GM18867 (cell line): ENCODE measurements at regions not wholly inside any gene's neighbourhood (a gene's known extent, or its start where the extent isn't known, plus 50 kb on each side); places are given as distances from the start of the nearest gene placed in this dataset.

ENCODE experiments used
- ATAC-seq: cut with Tn5 transposase; IDR thresholded peaks from one replicate; pipeline ENCODE4 v1.9.1; 2021; ENCODE audit warnings: mild to moderate bottlenecking, moderate library complexity; ENCODE audit not compliant: unreplicated experiment

GRCh38 chr5:124920909-124921666 lies 174.6 kb upstream of the ZNF608 start:
- ATAC-seq = peak; percentile 82

GRCh38 chr5:124921694-124922093 lies 175.3 kb upstream of the ZNF608 start:
- peak; percentile 11 for ATAC-seq

GRCh38 chr5:124922255-124922975 lies 176.0 kb upstream of the ZNF608 start:
- ATAC-seq = peak; percentile 24

GRCh38 chr5:124923131-124923530 lies 176.7 kb upstream of the ZNF608 start:
- no peak for ATAC-seq

- no peak for ATAC-seq
Observed at GRCh38 chr5:124924729-124925128, 178.3 kb upstream of the ZNF608 start.

GRCh38 chr5:124927735-124928134 lies 181.3 kb upstream of the ZNF608 start:
- no peak for ATAC-seq

GRCh38 chr5:124929000-124929399 lies 182.6 kb upstream of the ZNF608 start:
- no peak for ATAC-seq

GRCh38 chr5:124932791-124933600 lies 186.6 kb upstream of the ZNF608 start:
- no peak for ATAC-seq

- ATAC-seq = peak; percentile 79
Observed at GRCh38 chr5:124935065-124935464, 188.6 kb upstream of the ZNF608 start.

GRCh38 chr5:124936626-124936933 lies 190.1 kb upstream of the ZNF608 start:
- ATAC-seq = peak; percentile 72

GRCh38 chr5:124941051-124942049 lies 194.9 kb upstream of the ZNF608 start:
- ATAC-seq = no peak

- ATAC-seq = no peak
Observed at GRCh38 chr5:124948062-124948753, 201.8 kb upstream of the ZNF608 start.

GRCh38 chr5:124948754-124949275 lies 202.4 kb upstream of the ZNF608 start:
- no peak for ATAC-seq

GRCh38 chr5:124949862-124950261 lies 203.4 kb upstream of the ZNF608 start:
- ATAC-seq = no peak

GRCh38 chr5:124951105-124951504 lies 204.7 kb upstream of the ZNF608 start:
- ATAC-seq = no peak

- peak; percentile 66 for ATAC-seq
Observed at GRCh38 chr5:124951661-124952060, 205.2 kb upstream of the ZNF608 start.

GRCh38 chr5:124952079-124952478 lies 205.6 kb upstream of the ZNF608 start:
- ATAC-seq = peak; percentile 89

- ATAC-seq = peak; percentile 79
Observed at GRCh38 chr5:124952566-124952965, 206.1 kb upstream of the ZNF608 start.

- no peak for ATAC-seq
Observed at GRCh38 chr5:124954784-124955183, 208.3 kb upstream of the ZNF608 start.
